Upper lobe of left lung (tissue), 4 donors: ENCODE measurements at regions not wholly inside any gene's neighbourhood (a gene's known extent, or its start where the extent isn't known, plus 50 kb on each side); places are given as distances from the start of the nearest gene placed in this dataset.
"Not testable (repeated sequence)": the region's sequence is repeated elsewhere in the genome, so short reads cannot be mapped to it uniquely, and the experiment has no call there.

Experiments used
- CTCF ChIP-seq, 6 experiments: fragments of 450-650 bp in 4 of 6; fragments of 200-600 bp in 2 of 6; sonication (generic) in 2 of 6; IDR thresholded peaks; one replicate each; pipeline ENCODE4 v1.5.1; 2016 to 2019; ENCODE audit warnings: antibody characterized with exemption in 6 of 6
- EP300 ChIP-seq, 4 donors: sonication (generic); formaldehyde crosslinking; IDR thresholded peaks; one replicate each; pipeline ENCODE4 v1.5.1; 2017; ENCODE audit warnings: antibody characterized with exemption in 4 of 4, control low read depth in 2 of 4
- POLR2A ChIP-seq, 4 donors: fragments of 450-650 bp; IDR thresholded peaks; one replicate each; pipeline ENCODE4 v1.5.1; 2016 to 2017; ENCODE audit warnings: antibody characterized with exemption in 4 of 4, mild to moderate bottlenecking in 2 of 4
- POLR2AphosphoS5 ChIP-seq, 2 donors: sonication (generic); formaldehyde crosslinking; IDR thresholded peaks; one replicate each; pipeline ENCODE4 v1.5.1; 2017; ENCODE audit warnings: antibody characterized with exemption in 2 of 2

DNA sequence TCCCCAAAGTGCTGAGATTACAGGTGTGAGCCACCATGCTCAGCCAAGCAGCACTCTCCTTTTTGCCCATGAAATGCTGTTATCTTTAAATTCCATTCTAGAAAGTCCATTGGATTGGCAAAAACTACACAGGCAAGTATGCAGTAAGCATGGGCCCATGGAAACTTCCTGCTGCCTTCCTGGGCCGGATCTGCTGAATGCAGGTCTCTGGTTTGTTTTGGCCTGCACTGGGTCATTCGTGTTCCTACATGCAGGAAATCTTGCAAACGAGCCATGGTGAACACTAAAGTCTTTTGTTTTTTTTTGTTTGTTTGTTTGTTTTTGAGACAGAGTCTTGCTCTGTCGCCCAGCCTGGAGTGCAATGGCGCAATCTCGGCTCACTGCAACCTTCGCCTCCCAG lies 76.8 kb upstream of the SPDYE9 start:
- TF ChIP-seq CTCF, POLR2A, POLR2AphosphoS5, EP300 (IDR thresholded peaks at IDR 0.05): not testable (repeated sequence)
